AG08396 (cell line): ENCODE measurements at regions not wholly inside any gene's neighbourhood (a gene's known extent, or its start where the extent isn't known, plus 50 kb on each side); places are given as distances from the start of the nearest gene placed in this dataset.
"Not testable (repeated sequence)": the region's sequence is repeated elsewhere in the genome, so short reads cannot be mapped to it uniquely, and the experiment has no call there.

Source experiments
- DNase-seq: peaks from one replicate; pipeline ENCODE4 v3.0.0; 2012; ENCODE audit warnings: low spot score, mixed read lengths

DNA sequence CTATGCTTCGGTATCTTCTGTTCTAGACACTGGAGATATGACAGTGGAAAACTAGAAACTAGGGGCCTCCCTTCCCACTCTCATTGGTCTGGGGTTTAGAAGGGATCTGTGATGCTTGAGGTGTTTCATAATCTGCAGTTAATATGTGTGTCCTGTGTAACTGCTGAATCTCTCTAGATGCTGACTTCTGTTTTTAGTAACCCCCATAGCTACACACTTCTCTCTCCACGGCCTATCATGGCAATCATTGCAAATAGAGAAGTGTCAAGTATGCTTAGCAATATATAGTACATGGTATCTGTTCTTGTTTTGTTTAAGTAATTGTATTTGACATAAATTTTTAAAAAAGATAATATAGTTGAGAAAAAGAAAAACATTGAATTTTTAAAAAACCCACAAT lies 394.6 kb upstream of the MMS22L start:
- DNase-seq: no peak

DNA sequence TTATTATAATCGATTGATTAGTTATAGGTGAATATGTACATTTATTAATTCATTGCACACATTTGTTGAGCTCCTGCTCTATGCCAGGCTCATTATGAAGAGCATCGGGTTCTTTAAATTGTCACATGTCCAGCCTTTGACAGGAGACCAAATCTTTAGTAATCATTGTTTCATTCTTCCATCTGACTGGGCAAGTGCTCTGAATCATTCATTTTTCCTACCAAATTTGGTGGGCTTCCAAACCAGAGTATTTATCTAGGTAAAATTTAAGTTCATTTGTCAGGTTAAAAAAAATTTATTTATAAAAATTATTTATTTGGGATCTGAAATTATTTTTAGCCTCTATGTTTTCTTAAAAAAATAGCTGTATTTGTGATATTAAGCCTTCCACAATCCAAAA lies 404.9 kb upstream of the MMS22L start:
- no peak for DNase-seq

DNA sequence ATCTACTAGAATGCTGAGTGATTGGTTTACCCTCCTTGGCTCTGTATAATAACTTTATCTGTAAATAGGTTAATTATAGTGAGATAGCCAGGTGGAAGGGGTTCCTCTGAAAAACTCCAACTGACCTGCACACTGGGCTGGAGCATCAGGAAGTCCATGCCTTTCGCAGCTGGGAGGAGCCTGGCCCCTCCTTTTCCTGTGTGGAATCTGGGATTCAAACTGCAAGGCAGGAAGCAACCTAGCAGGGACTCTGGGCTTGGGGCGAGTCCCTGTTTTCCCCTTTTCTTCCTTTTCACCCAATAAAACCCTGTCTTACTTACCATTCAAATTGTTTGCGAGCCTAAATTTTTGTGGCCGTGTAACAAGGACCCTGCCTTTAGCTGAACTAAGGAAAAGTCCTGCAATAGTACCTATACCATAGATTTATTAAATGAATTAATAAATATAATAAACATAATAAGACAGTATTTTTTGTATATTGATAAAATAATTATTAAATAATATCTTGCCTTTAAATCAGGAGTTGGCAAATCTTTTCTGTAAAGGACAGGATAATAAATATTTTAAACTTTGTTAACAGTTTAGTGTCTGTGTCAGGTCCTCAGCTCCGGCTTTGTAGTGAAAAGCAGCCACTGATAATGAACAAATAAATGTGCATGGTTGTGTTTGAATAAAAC lies 406.2 kb upstream of the MMS22L start:
- no peak for DNase-seq

DNA sequence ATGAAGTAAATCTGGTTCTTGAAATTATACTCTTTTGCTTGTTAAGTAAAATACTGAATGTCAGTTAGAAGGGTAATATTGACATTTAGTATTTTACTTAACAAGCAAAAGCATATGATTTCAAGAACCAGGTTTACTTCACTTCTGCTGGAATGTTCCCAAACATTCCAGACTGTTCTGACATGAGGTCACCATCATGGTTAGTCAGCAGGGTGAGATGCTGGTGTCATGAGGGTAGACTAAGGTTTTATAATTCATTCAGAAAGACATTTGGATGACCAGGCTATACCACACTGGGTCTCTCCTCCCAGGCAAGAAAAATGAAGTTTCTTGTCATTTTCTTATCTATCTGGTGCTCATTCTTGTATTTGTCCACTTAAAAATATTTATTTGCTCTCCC lies 414.4 kb upstream of the MMS22L start:
- DNase-seq: no peak

DNA sequence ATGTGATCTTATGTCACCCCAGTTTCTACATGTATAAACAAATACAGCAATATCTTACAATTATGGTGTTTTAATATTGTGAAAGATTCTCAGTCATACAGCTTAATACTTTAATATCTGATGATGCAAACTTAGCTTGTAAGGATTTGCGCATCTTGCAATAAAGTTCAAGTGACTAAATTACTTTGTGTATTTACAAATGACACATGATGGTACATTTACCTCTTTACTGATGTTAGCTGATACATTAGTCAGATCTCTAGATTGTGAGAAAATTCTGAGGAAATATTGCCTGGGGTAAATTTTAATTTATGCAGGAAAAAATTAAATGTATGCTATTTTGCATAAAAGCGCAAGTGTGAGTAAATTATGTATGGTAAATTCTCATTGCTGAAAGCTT lies 418.8 kb upstream of the MMS22L start:
- DNase-seq: no peak

DNA sequence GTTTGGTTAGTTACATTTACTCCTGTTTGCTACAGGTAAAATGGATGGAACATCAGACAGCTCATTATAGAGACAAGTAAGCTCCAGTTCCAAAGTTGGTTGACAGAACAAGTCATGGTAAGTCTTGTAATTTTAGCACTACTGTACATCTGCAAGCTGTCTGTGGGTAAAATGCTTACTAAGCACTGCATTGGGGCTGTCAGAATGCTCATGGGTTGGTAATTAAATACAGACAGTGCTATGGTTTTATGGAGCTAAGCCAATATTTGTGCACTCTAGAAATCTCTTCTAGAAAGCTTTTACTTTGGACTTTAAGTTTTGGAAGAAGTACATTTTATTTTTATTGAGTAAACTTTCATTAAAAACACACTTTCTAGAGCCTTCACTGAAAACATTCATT lies 419.2 kb upstream of the MMS22L start:
- no peak for DNase-seq

DNA sequence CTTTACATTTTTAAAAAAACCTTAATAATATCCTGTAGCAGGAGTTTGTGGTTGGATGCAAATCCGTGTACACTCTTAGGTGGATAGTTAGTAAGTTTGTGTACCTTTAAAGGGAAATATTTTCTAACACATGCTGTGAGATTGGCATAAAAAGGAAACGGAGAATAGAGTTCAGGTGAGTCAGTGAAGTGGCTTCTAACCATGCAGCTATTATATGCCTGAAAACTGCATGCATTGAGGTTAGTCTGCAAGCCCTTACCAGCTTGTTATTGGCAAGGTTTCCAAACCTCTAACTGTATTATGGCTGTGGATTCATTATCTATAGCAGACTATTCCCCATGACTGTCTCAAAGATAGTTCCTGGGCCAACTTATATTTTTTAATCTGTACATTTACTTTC lies 420.6 kb upstream of the MMS22L start:
- no peak for DNase-seq

DNA sequence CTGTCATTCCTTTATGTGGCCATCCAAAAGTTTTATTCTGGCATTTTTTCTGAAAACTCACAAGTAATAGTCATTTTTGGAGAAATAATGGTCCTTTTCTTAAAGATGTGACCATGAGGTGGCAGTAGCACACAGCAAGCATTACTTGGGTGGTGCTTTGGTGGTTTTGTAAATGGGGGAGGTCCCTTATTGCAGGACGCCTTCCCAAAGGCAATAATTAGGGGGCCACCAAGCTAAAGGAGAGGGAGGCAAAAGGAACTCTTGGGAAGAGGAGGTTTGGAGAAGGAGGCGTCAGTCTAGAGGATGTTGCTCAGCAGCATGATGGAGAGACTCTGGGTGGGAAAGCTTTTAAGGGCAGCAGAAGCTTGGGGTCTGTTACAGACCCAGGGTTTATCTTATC lies 422.6 kb upstream of the MMS22L start:
- DNase-seq: no peak

DNA sequence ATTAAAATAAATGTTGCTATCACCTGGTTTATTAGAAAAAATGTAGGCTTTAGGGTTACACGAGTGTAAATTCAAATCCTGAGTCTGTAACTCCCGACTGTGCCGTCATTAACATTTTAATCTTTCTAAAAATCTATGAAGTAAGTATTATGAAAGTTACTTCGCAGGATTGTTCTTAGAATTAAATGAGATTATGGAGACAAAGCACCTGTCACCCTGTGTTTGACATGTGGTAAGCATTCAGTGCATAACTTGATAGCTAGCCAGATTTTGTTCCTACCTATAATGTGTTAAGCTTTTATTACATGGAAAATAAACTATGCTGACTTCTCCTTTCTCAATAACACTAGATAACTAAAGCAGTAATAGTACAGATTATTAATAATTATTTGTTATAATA lies 429.7 kb upstream of the MMS22L start:
- DNase-seq: no peak

DNA sequence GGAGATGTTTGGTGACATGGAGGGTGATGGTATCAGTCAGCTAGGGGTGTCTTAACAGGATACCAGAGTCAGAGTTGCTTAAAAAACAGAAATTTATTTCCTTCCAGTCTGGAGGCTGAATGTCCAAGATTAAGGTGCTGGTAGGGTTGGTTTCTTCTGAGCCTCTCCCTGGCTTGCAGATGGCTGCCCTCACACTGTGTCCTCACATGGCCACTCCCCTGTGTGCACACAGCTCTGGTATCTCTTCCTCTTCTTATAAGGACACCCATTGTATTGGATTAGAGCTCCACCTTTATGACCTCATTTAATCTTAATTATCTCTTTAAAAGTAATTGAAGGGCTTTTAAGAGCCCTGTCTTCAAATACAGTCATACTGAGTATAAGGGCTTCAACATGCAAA lies 431.8 kb upstream of the MMS22L start:
- no peak for DNase-seq

DNA sequence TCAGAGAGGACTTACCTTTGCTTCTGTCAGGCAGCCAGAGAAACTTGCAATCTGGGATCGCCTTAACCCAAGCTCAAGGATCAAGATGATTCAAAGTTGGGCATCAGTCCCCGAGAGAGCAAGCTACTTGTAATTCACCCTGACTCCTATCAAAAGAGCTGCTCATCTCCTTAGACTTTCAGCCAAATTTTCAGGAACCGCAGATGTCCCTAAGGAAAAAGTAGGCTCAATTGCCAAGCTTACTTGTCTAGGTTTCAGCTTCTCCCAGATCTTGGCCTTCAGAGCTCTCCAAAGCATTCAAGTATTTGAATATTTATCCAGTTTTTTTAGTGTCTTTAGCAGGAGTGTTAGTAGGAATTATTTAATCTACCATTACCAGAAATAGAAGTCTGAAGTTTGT lies 434.1 kb upstream of the MMS22L start:
- no peak for DNase-seq

DNA sequence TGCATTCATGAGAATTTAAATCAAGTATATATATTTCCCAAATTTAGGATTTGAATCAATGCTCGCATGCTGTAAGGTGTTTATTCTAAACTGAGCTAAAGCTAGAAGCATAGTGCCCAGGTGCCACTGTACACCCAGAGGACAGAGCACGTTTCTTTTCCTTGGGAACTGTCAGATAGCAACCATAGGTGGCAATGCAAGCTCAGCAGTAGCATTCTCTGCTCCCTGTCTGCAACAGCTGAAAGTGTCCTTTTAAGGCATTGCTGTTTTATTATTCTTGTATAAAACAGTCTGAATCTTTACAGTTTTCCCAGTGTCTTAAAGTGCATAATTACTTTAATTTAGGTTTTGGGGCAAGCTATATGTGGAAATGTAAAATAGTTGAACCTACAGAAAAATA lies 443.4 kb upstream of the MMS22L start:
- DNase-seq: no peak

DNA sequence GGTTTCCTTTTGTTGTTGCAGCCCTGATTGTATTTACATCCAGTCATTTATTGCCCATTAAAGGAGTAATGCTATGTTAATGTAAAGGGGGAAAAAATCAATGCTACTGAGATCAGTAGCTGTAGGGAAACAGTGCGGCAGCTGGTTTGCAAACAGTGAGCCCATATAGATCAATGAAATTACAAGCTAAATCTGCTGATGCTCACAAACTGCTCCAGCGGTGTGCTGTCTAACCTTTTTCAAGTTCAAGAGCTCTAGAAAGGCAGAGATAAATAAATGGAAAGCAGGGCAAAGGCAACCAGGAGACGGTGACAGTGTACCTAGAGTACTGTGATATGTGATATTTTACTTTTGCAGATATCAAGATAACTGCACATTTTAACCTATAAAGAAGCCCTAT lies 449.0 kb upstream of the MMS22L start:
- no peak for DNase-seq

DNA sequence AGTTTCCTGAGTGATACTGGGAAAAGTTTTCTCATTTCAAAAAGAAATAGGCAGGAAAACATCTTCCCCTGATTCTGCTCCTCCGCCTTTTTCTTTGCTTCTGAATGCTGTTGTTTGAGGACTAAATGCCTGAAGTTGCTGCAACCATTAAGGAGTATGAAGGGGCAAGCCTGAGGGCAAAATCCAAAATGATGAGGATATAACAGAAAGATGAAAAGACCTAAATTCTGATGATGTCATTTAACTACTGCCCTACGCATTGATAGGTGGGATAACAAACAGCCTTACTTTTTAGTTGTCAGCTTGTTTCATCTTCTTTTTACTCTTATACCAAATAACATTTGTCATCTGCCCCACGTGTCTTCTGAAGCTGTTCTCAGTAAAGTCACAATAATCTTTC lies 474.6 kb upstream of the MMS22L start:
- no peak for DNase-seq

DNA sequence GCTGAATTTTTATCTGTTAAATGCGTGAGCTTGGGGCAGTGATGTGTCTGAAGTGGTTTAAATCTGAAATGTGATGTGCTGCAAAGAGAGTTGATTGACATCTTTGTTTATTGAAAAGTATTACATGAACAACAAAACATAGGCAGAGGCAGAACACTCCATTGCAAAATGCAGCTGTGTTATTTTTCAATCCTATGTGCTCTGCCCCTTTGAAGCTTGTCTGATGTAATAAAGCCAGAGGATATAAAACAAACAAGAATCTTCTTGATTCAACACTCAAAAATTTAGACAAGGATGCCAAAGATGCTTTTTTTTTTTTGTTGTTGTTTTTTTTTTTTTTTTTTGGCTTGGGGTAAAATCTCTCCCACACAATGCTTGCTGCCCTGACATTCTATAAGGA lies 482.4 kb upstream of the MMS22L start:
- DNase-seq: no peak

DNA sequence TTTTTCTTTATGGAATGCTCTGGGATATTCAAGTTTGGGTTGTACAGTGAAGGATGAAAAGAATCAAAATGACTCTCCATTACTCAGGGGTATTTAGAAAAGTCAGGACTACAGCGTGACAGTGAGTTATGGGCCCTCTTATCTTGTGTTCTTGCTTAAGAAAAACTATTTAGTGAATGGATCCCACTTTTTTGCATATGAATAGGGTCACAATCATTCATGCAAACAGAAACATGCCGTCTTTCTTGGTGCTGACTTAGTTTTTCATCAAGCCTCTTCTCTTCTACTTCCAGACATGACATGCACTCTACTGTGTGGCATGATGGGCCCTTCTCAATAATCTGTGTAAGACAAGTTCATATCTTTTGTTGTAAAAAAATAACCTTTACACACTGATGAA lies 488.4 kb upstream of the MMS22L start:
- no peak for DNase-seq

DNA sequence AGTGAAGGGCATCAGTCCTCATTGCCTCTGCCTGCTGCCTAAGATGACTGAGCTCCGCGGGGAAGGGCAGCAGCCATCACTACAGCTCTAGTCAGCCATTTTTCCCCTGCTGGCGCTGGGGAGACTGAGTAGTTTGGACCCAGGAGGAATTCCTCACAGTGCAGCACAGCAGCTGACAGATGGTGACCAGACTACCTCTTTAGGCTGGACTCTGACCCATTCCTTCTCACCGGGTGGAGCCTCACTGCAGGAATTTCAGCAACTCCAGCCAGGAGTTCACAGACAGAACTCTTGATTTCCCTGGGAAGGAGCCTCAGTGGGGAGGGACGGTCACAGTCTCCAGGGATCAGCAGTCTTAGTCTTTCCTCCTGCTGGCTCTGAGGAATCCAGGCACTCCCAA lies 492.0 kb upstream of the MMS22L start:
- no peak for DNase-seq

DNA sequence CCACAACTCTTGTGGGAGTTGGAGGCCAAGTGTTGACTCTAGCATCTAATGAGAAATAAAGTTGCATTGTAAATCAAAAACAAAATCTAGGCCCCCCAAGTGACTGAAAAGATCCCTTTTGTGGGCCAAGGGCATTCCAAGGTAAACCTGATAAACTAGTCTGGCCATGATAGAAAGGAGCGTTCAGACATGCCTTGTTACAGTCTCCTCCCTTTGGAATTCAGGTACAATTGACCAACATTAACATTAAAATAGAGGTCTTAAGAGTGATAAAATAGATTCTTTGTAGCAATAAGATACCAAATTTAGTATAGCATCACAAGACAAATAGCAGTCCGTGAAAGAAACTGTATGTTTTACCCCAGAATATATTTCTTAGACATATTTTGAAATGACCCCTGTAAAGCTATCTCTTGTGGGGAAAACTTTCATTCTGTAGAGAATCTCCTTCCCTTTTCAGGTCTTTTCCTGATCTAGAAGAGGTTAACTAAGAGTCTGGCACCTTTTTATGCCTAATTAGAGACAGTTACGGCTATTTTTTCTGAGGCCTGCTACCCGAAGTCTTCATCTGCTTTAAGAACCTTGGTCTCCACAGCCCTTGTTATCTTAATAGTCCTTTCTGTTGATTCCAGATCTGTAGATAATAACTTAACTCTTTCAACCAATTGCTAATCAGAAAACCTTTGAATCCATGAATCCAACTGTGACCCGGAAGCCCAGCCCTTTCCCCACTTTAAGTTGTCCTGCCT lies 495.4 kb upstream of the MMS22L start:
- no peak for DNase-seq

DNA sequence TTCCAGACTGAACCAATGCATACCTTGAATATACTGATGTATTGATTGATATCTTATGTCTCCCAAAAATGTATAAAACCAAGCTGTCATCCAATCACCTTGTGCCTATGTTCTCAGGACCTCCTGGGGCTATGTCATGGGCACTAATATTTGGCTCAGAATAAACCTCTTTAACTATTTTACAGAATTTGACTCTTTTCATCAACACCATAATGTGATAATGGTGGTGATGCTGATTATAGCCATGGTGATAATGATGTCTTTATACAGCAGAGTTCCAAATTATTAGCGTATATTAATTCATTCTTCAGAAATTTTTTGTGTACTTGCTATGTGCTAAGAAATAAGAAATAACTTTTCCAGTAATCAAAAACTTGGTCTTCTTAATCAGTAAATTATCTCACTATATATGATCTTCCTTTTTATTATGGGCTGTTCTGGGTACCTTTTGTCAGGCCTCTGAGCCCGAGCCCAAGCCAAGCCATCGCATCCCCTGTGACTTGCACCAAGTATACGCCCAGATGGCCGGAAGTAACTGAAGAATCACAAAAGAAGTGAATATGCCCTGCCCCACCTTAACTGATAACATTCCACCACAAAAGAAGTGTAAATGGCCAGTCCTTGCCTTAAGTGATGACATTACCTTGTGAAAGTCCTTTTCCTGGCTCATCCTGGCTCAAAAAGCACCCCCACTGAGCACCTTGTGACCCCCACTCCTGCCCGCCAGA lies 496.2 kb upstream of the MMS22L start:
- DNase-seq: not testable (repeated sequence)

DNA sequence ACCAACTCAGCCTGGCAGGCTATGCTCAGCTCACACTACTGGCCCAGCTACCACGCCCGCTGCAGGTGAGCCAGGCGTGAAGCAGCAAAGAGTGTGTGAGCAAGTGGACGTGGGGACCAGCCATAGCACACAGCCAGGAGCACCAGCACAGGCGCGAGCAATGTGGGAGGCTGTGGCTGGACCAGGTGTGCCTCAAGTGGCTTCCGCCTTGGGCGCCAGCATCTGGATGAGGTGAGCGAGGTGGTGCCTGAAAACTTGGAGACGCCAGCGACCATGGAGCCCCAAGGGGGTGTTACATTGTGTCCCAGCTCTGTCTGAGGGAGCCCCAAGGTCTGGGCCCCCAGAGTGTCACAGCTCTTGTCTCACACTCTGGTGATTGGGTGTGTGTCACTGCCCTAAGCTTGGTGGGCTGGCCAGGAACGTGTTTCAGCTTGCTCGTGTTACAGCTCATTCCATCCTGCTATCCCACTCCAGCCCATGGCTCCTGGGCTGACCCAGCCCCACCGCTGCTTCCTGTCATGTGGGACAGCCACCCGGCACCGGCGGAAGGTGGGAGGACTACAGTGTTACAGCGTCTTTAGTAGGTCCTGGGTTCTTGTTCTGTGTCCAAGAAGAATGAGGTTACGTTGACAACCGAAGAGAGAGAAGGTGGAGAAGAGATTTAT lies 508.0 kb upstream of the MMS22L start:
- no peak for DNase-seq

DNA sequence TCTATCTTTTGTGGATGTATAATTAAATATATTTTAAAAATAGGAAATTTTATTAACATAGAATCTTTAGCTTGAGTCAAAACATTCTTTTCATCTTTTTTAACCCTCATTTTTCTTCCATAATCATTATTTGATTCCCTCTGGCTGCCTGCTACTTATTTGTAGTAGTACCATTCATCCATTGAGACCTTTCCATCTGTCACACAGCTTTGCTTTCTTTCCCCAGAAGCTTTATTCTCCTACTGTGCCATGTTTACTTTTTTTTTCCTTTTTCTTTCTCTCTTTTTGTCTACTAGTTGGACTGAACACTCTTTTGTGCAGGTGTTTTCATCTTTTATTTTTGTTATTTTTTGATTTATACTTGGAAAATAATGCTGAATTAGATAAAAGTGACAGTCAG lies 522.6 kb upstream of the MMS22L start:
- DNase-seq: no peak

DNA sequence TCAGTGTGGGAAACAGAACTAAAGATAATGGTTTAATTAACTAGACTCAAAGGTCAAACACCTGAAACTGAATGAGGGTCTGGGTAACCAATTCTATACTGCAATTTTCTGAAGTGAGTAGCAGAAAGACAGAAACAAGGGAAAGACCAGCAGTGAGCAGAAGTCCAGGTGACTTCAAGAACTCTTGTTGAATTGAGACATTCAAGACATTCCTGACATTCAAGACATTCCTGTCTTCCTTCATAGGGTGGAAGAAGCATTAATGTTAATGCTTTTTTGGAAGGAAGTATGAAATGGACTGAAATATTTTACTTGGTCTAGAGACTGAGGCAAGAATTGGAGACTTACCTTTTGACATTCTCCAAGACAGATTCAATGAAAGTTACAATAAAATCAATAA lies 529.9 kb upstream of the MMS22L start:
- no peak for DNase-seq
